DOHH2 (cell line): ENCODE measurements at regions not wholly inside any gene's neighbourhood (a gene's known extent, or its start where the extent isn't known, plus 50 kb on each side); places are given as distances from the start of the nearest gene placed in this dataset.

Source experiments
- EZH2phosphoT487 ChIP-seq: fragments of 200-600 bp; sonication (generic); IDR thresholded peaks from 2 replicates; pipeline ENCODE4 v1.6.1; 2017; ENCODE audit warnings: borderline replicate concordance, mild to moderate bottlenecking, antibody characterized with exemption, low read length, moderate library complexity, mixed read lengths
- TF ChIP-seq, protein P1 (sequence below): fragments of 200-600 bp; sonication (generic); IDR thresholded peaks from one replicate; pipeline ENCODE4 v1.5.1; 2014; ENCODE audit warnings: antibody characterized with exemption, mild to moderate bottlenecking, low read depth, low read length; ENCODE audit not compliant: poor library complexity, severe bottlenecking

- TF ChIP-seq, protein P1, sequence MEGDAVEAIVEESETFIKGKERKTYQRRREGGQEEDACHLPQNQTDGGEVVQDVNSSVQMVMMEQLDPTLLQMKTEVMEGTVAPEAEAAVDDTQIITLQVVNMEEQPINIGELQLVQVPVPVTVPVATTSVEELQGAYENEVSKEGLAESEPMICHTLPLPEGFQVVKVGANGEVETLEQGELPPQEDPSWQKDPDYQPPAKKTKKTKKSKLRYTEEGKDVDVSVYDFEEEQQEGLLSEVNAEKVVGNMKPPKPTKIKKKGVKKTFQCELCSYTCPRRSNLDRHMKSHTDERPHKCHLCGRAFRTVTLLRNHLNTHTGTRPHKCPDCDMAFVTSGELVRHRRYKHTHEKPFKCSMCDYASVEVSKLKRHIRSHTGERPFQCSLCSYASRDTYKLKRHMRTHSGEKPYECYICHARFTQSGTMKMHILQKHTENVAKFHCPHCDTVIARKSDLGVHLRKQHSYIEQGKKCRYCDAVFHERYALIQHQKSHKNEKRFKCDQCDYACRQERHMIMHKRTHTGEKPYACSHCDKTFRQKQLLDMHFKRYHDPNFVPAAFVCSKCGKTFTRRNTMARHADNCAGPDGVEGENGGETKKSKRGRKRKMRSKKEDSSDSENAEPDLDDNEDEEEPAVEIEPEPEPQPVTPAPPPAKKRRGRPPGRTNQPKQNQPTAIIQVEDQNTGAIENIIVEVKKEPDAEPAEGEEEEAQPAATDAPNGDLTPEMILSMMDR, result no peak
- TF ChIP-seq EZH2phosphoT487, result no peak
Observed at GRCh38 chr5:158123595-158123994, 264.6 kb upstream of the CLINT1 start.
